Karpas-422 (cell line): ENCODE measurements at regions not wholly inside any gene's neighbourhood (a gene's known extent, or its start where the extent isn't known, plus 50 kb on each side); places are given as distances from the start of the nearest gene placed in this dataset.

Experiments
- DNase-seq: peaks from one replicate; pipeline ENCODE4 v3.0.0-alpha.2; 2015
- H2AFZ ChIP-seq: fragments of 200-600 bp; sonication (generic); 2 replicates; pipeline ENCODE4 v1.6.1; 2014; ENCODE audit warnings: antibody characterized with exemption, low read length, mixed read lengths
- H3K27ac ChIP-seq: fragments of 200-600 bp; sonication (generic); 2 replicates; pipeline ENCODE4 v1.5.1; 2014; ENCODE audit warnings: mild to moderate bottlenecking, low read length, moderate library complexity
- H3K27me3 ChIP-seq: fragments of 200-600 bp; sonication (generic); 2 replicates; pipeline ENCODE4 v1.6.1; 2014; ENCODE audit warnings: low read length, mixed read lengths
- H3K36me3 ChIP-seq: fragments of 200-600 bp; sonication (generic); 2 replicates; pipeline ENCODE4 v1.6.1; 2014; ENCODE audit warnings: low read length, mixed read lengths; ENCODE audit not compliant: insufficient read depth
- H3K4me1 ChIP-seq: fragments of 200-600 bp; sonication (generic); 2 replicates; pipeline ENCODE4 v1.6.1; 2014; ENCODE audit warnings: mild to moderate bottlenecking, low read length, mixed read lengths
- H3K4me2 ChIP-seq: fragments of 200-600 bp; sonication (generic); 2 replicates; pipeline ENCODE4 v1.6.1; 2014; ENCODE audit warnings: low read length, low read depth, mild to moderate bottlenecking; ENCODE audit not compliant: poor library complexity, severe bottlenecking
- H3K4me3 ChIP-seq: fragments of 200-600 bp; sonication (generic); 2 replicates; pipeline ENCODE4 v1.5.1; 2014; ENCODE audit warnings: mild to moderate bottlenecking, antibody characterized with exemption, low read length, mixed read lengths
- H3K79me2 ChIP-seq: fragments of 200-600 bp; sonication (generic); 2 replicates; pipeline ENCODE4 v1.6.1; 2014; ENCODE audit warnings: mild to moderate bottlenecking, low read length, mixed read lengths
- H3K9ac ChIP-seq: fragments of 200-600 bp; sonication (generic); 2 replicates; pipeline ENCODE4 v1.6.0; 2014; ENCODE audit warnings: low read length
- H3K9me2 ChIP-seq: fragments of 200-600 bp; sonication (generic), shearing (Covaris generic); replicated peaks from 2 replicates; pipeline ENCODE4 v1.6.0; 2014; ENCODE audit warnings: mild to moderate bottlenecking, low read length, moderate library complexity; ENCODE audit not compliant: insufficient read depth
- H3K9me3 ChIP-seq: fragments of 300-700, 200-600 bp; sonication (generic); 2 replicates; pipeline ENCODE4 v1.6.1; 2014; ENCODE audit warnings: low read length, mixed read lengths
- H4K20me1 ChIP-seq: fragments of 200-600 bp; sonication (generic); 2 replicates; pipeline ENCODE4 v1.6.1; 2014; ENCODE audit warnings: mild to moderate bottlenecking, antibody characterized with exemption, low read length, low read depth; ENCODE audit not compliant: insufficient read depth

DNA sequence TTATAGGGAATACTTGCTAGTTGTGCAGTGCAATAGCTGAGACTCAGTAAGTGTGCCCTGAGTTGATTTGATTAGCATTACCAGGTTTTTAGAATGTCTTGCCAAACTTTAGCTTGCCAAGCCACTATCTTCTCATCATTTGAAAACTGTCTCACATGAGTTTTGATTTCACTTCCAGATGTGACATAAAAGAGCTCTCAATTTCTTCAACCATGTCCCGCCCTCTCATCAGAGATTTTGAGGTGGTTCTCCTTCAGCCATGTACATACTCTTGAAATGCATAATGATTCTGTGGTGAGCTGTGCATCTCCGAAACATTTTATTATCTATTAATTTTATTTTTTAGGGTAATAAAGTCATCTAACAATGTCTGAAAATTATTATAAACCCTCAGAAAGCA is 215.0 kb upstream of the SEMA3E start:
- Histone ChIP-seq H3K36me3 (no peaks in the 10 kb centered on the region), H3K9ac (no peak overlapping the region), H3K27ac (no peak overlapping the region)

DNA sequence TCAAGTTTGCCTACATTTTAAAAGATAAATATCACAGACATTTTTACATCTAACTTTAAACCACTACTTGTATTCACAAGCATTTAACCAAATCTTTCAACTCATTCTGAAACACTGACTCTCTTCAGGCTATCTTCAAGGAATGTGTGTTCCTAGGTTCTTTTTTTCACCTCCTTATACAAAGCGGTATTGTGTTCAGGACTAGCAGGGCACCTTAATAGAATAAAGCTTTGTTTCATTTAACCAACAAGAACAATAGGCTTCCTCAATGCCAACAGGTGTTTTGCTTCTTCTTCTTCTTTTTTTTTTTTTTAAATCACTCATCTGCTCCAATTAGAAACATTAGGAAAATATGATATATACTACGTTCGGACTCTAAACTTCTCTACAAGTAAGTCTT is 212.9 kb upstream of the SEMA3E start:
- H3K9me2 ChIP-seq = no peaks in the 10 kb centered on the region
- no peak for DNase-seq
- H2AFZ ChIP-seq = no peak overlapping the region
- no peaks in the 10 kb centered on the region for H3K36me3 ChIP-seq
- no peak overlapping the region for H3K4me3 ChIP-seq
- no peaks in the 10 kb centered on the region for H4K20me1 ChIP-seq
- no peak overlapping the region for H3K4me2 ChIP-seq
- H3K9me3 ChIP-seq = peaks cover 34% of the 10 kb centered on the region
- H3K79me2 ChIP-seq = no peaks in the 10 kb centered on the region
- no peak overlapping the region for H3K27ac ChIP-seq
- no peak overlapping the region for H3K9ac ChIP-seq
- no peaks in the 10 kb centered on the region for H3K4me1 ChIP-seq
- H3K27me3 ChIP-seq = no peaks in the 10 kb centered on the region

More for the DNA sequence above, 215.0 kb upstream of the SEMA3E start:
- no peaks in the 10 kb centered on the region for H4K20me1 ChIP-seq
- no peaks in the 10 kb centered on the region for H3K27me3 ChIP-seq
- no peak overlapping the region for H3K4me3 ChIP-seq
- H3K9me2 ChIP-seq = no peaks in the 10 kb centered on the region
- no peak overlapping the region for H3K4me2 ChIP-seq
- no peaks in the 10 kb centered on the region for H3K4me1 ChIP-seq
- no peaks in the 10 kb centered on the region for H3K79me2 ChIP-seq
- no peak overlapping the region for H2AFZ ChIP-seq
- peaks cover 33% of the 10 kb centered on the region; the same call in 1 of the 2 replicates for H3K9me3 ChIP-seq
- no peak for DNase-seq

DNA sequence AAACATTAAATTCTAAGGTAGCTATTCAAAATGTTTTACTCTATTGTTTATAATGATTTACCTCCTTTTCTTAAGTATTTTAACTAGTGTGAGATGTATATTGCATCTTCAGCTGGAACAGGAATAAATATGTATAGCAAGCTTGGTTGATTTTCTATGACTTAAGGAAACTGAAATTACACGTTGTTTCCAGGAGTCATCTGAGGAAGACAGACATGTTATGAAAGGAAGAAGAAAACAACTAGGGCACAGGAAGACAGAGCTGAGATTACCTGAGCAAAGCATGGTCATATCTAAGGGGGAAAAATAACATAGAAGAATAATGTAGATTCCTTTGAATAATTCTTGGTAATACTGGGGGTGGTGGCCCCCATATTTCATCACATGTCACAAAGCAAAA is 210.9 kb upstream of the SEMA3E start:
- Histone ChIP-seq H3K27me3 (no peaks in the 10 kb centered on the region), H3K79me2 (no peaks in the 10 kb centered on the region), H3K9me2 (no peaks in the 10 kb centered on the region), H3K4me3 (no peak overlapping the region), H3K9me3 (peaks cover 29% of the 10 kb centered on the region), H3K27ac (no peak overlapping the region), H4K20me1 (no peaks in the 10 kb centered on the region), H3K4me2 (no peak overlapping the region), H3K9ac (no peak overlapping the region), H3K4me1 (no peaks in the 10 kb centered on the region), H3K36me3 (no peaks in the 10 kb centered on the region), H2AFZ (no peak overlapping the region)
- DNase-seq = no peak

DNA sequence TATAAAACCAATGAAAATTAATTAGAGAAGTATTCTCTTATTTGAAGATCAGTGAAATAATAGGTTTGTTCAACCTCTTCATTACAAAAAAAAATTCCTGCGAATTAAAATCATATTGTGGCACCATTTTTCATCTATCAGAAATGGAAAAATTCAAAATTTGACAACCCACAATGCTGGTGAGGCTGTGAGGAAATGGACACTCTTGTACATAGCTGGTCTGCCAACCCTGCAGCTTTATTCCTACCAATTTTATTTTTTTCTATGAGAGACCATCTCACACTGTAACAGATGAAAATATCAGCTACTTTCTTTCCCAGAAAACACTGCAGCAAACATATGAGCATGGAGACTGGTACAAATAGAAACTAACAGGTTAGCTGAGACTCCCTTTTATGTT is 208.8 kb upstream of the SEMA3E start:
- no peak overlapping the region for H2AFZ ChIP-seq
- H3K4me3 ChIP-seq = no peak overlapping the region
- no peak overlapping the region for H3K27ac ChIP-seq
- H3K79me2 ChIP-seq = no peaks in the 10 kb centered on the region
- H3K9ac ChIP-seq = no peak overlapping the region
- no peaks in the 10 kb centered on the region for H4K20me1 ChIP-seq
- no peaks in the 10 kb centered on the region for H3K4me1 ChIP-seq
- H3K9me2 ChIP-seq = no peaks in the 10 kb centered on the region
- peaks cover 33% of the 10 kb centered on the region for H3K9me3 ChIP-seq
- H3K27me3 ChIP-seq = no peaks in the 10 kb centered on the region
- H3K36me3 ChIP-seq = no peaks in the 10 kb centered on the region
- no peak for DNase-seq
- no peak overlapping the region for H3K4me2 ChIP-seq

DNA sequence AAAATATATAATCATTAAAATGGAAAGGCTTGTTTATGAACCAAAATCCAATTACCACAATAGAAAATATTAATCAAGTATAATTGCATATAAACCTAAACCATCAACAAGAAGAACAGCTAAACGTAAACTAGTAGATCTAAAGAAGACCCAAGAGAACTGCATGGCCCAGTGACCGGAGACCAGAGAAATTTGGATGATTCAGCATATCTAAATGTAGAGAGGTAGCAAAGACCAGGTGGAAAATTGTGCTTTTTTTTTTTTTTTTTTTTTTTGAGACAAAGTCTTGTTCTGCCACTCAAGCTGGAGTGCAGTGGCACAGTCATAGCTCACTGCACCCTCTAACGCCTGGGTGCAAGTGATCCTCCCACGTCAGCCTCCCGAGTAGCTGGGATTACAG is 207.2 kb upstream of the SEMA3E start:
- H3K27me3 ChIP-seq = no peaks in the 10 kb centered on the region
- H3K4me1 ChIP-seq = no peaks in the 10 kb centered on the region
- DNase-seq = no peak
- H3K36me3 ChIP-seq = no peaks in the 10 kb centered on the region
- no peak overlapping the region for H2AFZ ChIP-seq
- H3K4me3 ChIP-seq = no peak overlapping the region
- H3K27ac ChIP-seq = no peak overlapping the region
- no peaks in the 10 kb centered on the region for H3K9me2 ChIP-seq
- no peak overlapping the region for H3K9ac ChIP-seq
- H3K79me2 ChIP-seq = no peaks in the 10 kb centered on the region
- peaks cover 36% of the 10 kb centered on the region for H3K9me3 ChIP-seq
- no peaks in the 10 kb centered on the region for H4K20me1 ChIP-seq
- H3K4me2 ChIP-seq = no peak overlapping the region

DNA sequence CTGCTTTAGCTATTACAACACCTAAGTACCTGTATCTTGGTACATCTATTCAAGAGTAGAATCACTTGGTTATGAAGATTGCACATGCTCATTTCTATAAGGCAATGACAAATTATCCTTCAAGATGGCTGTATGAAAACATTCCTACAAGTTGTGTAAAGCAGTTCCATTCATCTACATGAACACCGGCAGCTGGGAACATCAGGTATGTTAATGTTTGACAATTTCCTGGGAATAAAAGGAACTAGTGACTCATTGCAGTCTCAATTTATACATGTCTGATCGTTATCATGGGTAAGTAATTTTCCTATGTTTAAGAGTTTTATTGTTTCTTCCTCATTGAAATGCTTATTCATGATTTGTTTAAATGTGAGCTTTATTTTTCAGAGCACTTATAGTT is 203.2 kb upstream of the SEMA3E start:
- no peak for DNase-seq
- H3K9me2 ChIP-seq = no peaks in the 10 kb centered on the region
- H3K36me3 ChIP-seq = no peaks in the 10 kb centered on the region
- no peaks in the 10 kb centered on the region for H4K20me1 ChIP-seq
- H3K4me1 ChIP-seq = no peaks in the 10 kb centered on the region
- H3K79me2 ChIP-seq = no peaks in the 10 kb centered on the region
- H3K4me3 ChIP-seq = no peak overlapping the region
- no peak overlapping the region for H3K27ac ChIP-seq
- H2AFZ ChIP-seq = no peak overlapping the region
- peaks cover 26% of the 10 kb centered on the region for H3K9me3 ChIP-seq
- no peak overlapping the region for H3K4me2 ChIP-seq
- no peaks in the 10 kb centered on the region for H3K27me3 ChIP-seq
- no peak overlapping the region for H3K9ac ChIP-seq

DNA sequence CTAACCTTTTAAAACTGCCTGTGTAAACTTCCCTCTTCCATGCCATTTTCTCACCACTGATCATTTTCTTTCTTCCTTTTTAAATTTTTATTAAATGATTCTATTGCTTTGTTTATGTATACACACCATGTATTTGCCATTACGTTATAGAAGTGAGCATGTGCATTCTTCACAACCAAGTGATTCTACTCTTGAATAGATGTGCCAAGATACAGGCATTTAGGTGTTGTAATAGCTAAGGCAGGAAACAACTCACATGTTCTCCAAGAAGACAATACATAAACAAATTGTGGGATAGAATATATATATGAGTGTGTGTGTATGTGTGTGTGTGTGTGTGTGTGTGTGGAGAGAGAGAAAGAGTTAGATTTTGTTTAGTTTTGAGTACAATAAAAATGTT is 202.6 kb upstream of the SEMA3E start:
- no peaks in the 10 kb centered on the region for H3K79me2 ChIP-seq
- no peaks in the 10 kb centered on the region for H3K27me3 ChIP-seq
- DNase-seq = no peak
- no peaks in the 10 kb centered on the region for H3K4me1 ChIP-seq
- H3K4me3 ChIP-seq = no peak overlapping the region
- H4K20me1 ChIP-seq = no peaks in the 10 kb centered on the region
- H3K27ac ChIP-seq = no peak overlapping the region
- no peaks in the 10 kb centered on the region for H3K9me2 ChIP-seq
- no peak overlapping the region for H2AFZ ChIP-seq
- no peak overlapping the region for H3K4me2 ChIP-seq
- no peak overlapping the region for H3K9ac ChIP-seq
- no peaks in the 10 kb centered on the region for H3K36me3 ChIP-seq
- H3K9me3 ChIP-seq = peaks cover 32% of the 10 kb centered on the region

DNA sequence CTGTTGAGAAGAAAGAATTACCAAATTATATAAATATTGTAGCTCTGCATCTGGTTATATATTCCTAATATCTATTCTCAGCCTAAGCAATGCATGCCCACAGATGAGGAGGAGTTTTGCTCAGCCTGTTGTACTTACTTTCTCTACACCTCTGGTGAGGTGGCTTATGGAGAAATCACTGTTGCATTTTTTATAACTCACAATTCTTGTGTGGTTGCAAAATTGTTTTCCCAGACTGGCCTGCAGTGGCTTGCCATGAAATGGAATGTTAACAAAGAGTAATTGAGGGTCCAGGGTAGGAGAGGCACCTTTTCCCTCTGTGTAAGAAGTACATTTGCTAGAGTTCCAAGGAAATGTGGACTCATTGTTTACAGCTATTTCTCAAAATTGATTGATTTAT is 202.0 kb upstream of the SEMA3E start:
- Histone ChIP-seq H3K4me1 (no peaks in the 10 kb centered on the region), H2AFZ (no peak overlapping the region), H3K27me3 (no peaks in the 10 kb centered on the region), H3K79me2 (no peaks in the 10 kb centered on the region), H3K36me3 (no peaks in the 10 kb centered on the region), H3K9ac (no peak overlapping the region), H4K20me1 (no peaks in the 10 kb centered on the region), H3K27ac (no peak overlapping the region), H3K9me2 (no peaks in the 10 kb centered on the region), H3K9me3 (peaks cover 33% of the 10 kb centered on the region), H3K4me3 (no peak overlapping the region), H3K4me2 (no peak overlapping the region)
- DNase-seq = no peak

DNA sequence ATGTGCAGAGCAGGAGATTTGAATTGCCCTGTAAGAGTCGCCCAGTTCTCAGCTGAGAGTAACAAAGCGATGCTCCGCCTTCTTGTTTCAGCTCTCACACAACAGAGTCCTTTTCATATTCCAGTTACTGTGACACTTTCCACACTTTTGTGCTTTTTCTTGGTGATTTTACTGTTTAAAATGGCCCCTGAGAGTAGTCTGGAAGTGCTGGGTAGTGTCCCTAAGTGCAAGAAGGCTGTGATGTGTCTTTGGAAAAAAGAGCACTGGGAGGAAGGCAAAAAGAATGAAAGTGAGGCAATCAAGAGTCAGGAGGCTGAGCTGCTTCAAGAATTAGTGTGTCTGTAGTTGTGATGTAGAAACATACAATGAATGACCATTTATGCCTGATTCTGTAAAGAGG is 201.2 kb upstream of the SEMA3E start:
- Histone ChIP-seq H3K27ac (no peak overlapping the region), H3K4me1 (no peaks in the 10 kb centered on the region), H3K36me3 (no peaks in the 10 kb centered on the region), H3K9me2 (no peaks in the 10 kb centered on the region), H3K79me2 (no peaks in the 10 kb centered on the region), H4K20me1 (no peaks in the 10 kb centered on the region), H3K27me3 (no peaks in the 10 kb centered on the region), H3K4me3 (no peak overlapping the region), H3K9ac (no peak overlapping the region), H3K9me3 (peaks cover 33% of the 10 kb centered on the region), H2AFZ (no peak overlapping the region), H3K4me2 (no peak overlapping the region)
- DNase-seq = no peak
